ENCODE measurements at regions not wholly inside any gene's neighbourhood (a gene's known extent, or its start where the extent isn't known, plus 50 kb on each side); places are given as distances from the start of the nearest gene placed in this dataset.

GRCh38 chr11:23314162-23314561 lies 453.9 kb upstream of the CCDC179 start:
- TF ChIP-seq, protein P1, sequence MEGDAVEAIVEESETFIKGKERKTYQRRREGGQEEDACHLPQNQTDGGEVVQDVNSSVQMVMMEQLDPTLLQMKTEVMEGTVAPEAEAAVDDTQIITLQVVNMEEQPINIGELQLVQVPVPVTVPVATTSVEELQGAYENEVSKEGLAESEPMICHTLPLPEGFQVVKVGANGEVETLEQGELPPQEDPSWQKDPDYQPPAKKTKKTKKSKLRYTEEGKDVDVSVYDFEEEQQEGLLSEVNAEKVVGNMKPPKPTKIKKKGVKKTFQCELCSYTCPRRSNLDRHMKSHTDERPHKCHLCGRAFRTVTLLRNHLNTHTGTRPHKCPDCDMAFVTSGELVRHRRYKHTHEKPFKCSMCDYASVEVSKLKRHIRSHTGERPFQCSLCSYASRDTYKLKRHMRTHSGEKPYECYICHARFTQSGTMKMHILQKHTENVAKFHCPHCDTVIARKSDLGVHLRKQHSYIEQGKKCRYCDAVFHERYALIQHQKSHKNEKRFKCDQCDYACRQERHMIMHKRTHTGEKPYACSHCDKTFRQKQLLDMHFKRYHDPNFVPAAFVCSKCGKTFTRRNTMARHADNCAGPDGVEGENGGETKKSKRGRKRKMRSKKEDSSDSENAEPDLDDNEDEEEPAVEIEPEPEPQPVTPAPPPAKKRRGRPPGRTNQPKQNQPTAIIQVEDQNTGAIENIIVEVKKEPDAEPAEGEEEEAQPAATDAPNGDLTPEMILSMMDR (IDR thresholded peaks at IDR 0.05): no peak
- TF ChIP-seq POLR2A (IDR thresholded peaks at IDR 0.05) (no peak), POLR2AphosphoS5 (IDR thresholded peaks at IDR 0.05; ENCODE audit: insufficient read depth in 1 of 2, low read depth in 1 of 2) (no peak)
